HG02571 (cell line): ENCODE measurements at regions not wholly inside any gene's neighbourhood (a gene's known extent, or its start where the extent isn't known, plus 50 kb on each side); places are given as distances from the start of the nearest gene placed in this dataset.
"Not testable (repeated sequence)": the region's sequence is repeated elsewhere in the genome, so short reads cannot be mapped to it uniquely, and the experiment has no call there.

Experiments
- ATAC-seq: cut with Tn5 transposase; IDR thresholded peaks from one replicate; pipeline ENCODE4 v1.9.1; 2021; ENCODE audit warnings: mild to moderate bottlenecking, moderate library complexity; ENCODE audit not compliant: unreplicated experiment

GRCh38 chr13:89970353-89970709, 1377.2 kb upstream of the MIR17HG start:
- ATAC-seq, result no peak

DNA sequence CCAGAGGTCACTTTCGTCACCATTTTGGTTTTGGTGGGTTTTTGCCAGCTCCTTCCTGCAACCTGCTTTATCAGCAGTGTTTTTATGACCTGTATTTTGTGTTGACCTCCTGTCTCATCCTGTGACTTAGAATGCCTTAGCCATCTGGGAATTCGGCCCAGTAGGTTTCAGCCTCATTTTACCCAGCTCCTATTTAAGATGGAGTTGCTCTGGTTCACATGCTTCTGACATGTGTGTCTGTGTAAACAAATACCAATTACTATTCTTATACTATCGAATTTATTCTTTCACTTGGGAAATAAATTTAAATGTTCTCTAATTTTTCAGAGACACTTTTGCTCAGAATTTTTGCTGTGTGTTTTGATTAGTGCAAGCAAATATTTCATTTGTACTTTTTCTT, 1370.3 kb upstream of the MIR17HG start:
- no peak for ATAC-seq

DNA sequence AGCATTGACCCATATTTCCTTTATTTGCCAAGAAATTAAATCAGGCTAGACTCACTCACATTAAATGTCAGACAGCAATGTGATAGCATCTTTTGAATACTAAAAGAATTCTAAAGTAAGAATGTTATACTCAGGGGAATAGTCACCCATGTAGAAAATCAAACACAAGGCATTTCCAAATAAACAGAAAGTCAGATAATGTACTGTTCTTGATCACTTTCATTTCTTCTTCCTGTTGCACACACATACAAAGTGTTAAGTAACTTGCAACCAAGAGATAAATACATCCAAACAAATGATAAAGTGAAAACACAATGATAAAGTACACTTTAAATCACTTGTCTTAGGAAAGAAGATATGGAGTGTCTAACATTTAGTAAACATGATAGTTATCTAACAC, 1366.6 kb upstream of the MIR17HG start:
- ATAC-seq, result no peak

DNA sequence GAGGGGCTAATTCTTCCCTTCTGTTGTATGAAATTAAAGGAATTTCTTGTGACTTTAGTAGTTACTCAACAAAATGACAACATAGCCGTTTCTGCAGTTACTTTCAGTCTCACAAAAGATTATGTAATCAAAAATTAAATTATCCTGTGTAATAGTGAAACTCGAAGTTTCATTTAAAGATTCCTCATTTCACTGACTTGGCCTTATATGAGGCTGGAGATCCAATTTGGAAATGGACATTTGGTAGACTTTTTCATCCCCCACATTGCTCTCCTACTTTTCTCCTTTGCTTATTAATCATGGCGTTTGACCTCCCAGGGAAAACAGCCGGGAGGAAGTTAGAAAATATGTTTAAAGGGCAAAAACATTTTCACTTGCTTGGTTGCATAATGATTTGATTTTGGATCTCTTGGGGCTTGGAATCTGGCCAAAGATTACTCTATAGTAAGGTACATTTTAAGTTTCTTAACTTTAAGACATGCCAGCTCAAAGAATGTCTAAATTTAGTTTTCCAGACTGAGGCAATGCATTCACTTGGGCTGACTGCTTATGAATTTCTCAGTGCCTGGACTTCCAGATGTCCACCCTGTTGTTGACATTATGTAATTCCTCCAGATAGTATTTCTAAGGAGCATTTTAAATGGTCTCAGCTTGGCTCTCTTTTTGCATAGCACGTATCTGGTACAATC, 1364.9 kb upstream of the MIR17HG start:
- ATAC-seq, result no peak

DNA sequence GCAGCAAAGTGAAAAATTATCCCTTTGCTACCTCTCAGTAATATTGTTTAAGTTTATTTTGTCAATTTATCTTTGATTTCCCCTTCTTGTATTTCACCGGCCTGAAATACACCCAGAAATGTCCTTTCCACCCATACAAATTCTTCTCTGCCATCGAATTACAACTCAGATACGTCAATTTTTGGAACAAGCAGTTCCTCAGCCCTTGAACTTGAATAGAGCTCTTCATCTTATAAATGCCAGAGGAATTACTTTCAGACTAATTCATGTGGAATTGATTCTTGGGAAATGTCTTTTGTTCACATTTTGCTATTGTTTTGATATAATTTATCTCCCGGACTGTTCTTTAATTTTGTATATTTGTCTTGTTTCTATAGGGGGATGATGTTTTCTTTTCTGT, 1359.3 kb upstream of the MIR17HG start:
- no peak for ATAC-seq

GRCh38 chr13:90003566-90003965, 1343.9 kb upstream of the MIR17HG start:
- no peak for ATAC-seq

- ATAC-seq, result no peak
Measured at GRCh38 chr13:90008707-90009149, 1338.8 kb upstream of the MIR17HG start.

DNA sequence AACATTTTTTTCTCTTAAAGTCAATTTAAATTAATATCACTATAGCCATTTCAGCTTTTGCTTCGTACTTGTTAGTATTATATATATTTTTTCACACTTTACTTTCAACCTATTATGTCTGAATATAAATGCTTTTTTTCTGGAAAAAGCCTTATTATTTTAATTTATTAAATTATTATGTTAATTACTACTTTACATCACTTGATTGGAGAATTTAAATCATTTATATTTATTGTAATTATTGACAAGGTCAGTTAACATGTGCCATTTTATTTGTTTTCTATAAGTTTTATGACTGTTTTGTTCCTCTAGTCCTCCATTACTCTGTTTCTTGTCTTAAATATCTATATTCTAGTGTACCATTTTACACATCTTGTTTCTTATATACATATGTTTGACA, 1333.4 kb upstream of the MIR17HG start:
- no peak for ATAC-seq

DNA sequence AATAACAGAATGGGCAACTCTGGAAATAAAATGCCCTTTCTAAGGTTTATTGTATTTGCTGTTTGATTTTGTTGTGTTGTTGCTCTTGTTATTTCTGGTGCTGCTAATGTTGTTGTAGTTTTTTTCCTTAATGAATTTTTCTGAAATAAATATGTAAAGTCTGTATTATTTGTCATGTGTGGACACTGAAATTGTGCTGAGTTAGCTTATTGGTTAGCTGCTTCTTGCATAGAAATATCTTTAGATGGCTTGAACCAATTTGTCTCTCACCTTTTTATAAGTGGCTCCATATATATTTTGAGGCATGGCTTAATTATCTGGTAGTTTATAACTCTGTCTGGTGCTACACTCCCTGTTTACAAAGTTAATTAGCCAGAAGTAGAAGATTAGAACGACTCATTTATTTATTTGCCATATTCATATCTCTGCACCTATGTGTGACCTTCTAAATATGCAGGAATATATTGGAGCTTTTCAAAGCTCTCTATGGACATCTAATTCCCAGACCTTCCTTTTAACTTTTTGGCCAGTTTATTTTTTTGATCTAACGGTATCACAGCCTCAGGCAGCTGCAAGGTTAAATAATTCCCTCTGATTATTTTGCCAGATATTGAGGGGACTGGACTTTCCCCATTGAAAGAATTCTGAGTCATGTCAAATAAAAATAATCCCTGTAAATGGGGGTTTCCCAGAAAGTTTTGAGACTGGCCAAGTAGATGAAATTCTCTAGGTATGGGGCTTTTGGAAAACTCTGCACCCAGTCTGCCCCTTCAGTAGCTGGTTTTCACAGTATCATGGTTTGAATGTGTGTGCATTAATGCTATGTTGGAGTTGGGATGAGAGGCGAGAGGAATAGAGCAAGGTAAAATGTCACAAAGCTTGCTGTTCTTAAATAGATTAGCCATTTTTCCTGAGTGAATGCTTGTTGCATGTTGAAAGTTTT, 1331.7 kb upstream of the MIR17HG start:
- ATAC-seq, result no peak

- no peak for ATAC-seq
Measured at GRCh38 chr13:90016688-90017087, 1330.8 kb upstream of the MIR17HG start.

DNA sequence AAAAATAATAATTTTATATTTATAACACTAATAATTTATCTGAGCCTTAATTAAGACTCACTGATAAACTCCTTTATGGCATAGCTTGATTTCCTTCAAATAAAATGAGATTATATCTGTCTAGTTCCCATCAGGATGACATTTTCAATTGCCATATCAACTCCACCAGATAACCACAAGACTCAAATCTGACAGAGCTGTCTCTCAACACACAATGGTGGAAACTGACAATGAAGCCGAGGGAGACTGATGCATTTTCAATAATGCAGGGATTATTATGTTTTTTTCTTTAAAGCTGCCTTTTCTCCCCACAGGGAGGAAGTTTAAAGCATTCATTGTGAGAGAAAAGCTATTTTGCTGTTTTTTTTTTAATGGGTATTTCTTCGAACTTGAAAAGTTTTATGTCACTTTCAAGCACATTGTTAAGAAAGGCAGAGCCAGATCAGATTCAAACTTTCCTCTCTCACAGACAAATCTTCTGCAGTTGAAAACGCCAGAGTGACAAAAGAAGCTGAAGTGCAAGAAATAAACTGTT, 1326.9 kb upstream of the MIR17HG start:
- no peak for ATAC-seq

DNA sequence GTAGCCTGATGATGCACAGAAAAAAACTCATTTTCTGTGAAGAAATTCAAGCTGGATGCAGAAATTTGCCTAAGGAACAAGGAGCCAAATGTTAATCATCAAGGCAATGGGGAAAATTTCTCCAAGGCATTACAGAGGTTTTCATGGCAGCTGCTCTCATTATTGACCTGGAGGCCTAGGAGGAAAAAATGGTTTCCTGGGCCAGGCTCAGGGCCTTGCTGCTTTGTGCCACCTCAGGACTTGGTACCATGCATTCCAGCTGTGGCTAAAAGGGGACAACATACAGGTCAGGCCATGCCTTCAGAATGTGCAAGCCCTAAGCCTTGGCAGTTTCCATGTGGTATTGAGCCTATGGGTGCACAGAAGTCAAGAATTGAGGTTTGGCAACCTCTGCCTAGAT, 1320.1 kb upstream of the MIR17HG start:
- ATAC-seq, result no peak

DNA sequence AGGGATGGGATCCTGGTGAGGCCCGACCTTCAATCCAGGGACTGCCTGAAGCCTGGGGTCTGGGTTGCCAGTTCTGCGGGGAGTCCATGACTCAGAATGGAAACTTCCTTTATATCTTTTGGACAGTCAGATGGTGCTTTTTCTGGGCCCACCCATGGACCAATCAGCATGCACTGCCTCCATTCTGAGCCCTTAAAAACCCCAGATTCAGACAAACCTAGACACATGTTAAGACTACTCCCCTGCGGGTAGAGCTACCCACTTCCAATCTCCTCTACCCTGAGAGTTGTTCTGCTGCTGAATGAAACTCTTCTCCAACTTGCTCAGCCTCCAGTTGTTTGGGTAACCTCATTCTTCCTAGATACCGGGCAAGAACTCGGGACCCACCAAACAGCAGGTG, 1315.2 kb upstream of the MIR17HG start:
- no peak for ATAC-seq

- no peak for ATAC-seq
Measured at GRCh38 chr13:90032841-90033493, 1314.5 kb upstream of the MIR17HG start.

- no peak for ATAC-seq
Measured at GRCh38 chr13:90039516-90039915, 1308.0 kb upstream of the MIR17HG start.

GRCh38 chr13:90047600-90047999, 1299.9 kb upstream of the MIR17HG start:
- no peak for ATAC-seq

DNA sequence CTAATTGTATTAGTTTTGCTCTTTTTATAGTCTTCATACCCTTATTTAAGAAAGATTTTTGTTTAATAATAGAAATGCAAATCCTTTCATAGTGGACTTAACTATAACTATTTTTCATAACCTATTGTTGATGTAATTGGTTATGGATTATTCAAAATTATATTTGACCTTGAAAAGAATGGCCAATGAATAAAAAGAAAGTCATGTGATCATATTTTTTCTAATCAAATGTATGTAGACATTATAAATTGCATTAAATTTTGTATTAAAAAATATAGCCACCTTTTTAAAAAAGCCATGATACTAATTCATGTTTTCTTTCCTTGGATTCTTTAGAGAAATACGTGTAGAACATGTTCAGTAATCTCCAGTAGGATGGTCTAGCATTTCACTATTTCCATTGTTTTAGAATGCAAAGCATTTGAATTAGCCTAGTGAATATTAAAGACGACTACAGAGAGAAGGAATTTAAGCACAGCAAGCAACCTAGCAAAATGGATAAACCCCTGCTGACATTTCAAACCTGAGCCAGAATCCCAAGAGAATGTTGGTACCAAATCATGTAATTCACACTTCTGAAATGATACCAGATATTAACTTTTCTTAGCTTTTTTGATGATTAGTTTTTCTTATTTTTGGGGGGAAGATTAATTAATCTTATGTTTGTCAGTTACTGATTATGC, 1297.4 kb upstream of the MIR17HG start:
- no peak for ATAC-seq

GRCh38 chr13:90055121-90055520, 1292.4 kb upstream of the MIR17HG start:
- ATAC-seq, result no peak

DNA sequence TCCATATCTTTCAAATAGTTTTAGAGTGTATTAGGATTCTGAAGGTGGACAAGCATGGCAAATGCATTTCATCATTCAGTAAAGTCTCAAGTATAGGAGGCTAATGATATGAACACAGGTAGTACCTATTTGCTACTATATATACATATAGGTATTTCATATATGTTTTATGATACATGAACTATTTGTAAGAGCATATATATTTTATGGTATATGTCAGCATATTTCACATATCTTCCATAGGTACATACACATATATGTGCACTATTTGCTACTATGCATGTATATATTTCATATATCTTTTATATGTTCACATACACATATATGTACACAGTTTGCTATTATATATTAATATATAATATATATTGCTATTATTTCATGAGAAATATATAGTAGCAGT, 1291.7 kb upstream of the MIR17HG start:
- no peak for ATAC-seq

DNA sequence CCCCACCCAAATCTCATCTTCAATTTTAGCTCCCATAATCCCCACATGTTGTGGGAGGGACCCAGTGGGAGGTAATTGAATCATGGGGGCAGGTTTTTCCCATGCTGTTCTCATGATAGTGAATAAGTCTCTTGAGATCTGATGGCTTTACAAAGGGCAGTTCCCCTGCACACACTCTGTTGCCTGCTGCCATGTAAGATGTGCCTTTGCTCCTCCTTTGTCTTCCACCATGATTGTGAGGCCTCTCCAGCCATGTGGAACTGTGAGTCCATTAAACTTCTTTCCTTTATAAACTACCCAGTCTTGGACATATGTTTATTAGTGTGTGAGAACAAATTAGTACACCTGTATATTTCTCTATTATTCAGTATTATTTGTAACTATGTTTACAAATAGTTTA, 1283.3 kb upstream of the MIR17HG start:
- ATAC-seq, result not testable (repeated sequence)

DNA sequence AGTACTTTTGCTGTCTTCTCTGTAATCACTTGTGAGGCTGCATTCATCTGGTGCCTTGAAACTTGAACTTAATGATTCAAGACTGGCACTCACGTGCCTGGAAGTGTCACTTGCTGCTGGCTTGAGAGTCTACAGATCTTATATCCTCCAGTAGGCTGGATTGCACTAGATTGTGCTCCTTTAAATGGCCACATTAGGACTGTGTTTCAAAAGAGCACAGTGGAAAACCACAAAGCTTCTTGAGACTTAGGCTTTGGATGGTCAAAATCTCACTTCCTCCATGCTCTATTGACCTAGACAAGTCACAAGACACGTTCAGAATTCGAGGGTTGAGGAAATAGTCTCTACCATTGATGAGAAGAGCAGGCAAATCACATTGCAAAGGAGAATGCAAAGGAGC, 1278.8 kb upstream of the MIR17HG start:
- ATAC-seq, result no peak
